ENCODE measurements at regions not wholly inside any gene's neighbourhood (a gene's known extent, or its start where the extent isn't known, plus 50 kb on each side); places are given as distances from the start of the nearest gene placed in this dataset.

- Histone ChIP-seq H3K4me1 (ENCODE audit: insufficient read depth, low read length) (no peaks in the 10 kb centered on the region), H3K36me3 (ENCODE audit: insufficient read depth, low read length) (no peaks in the 10 kb centered on the region), H3K4me3 (ENCODE audit: low read depth in 1 of 2, low read length in 2 of 2) (no peak overlapping the region), H3K4me2 (ENCODE audit: insufficient read depth, low read length) (no peak overlapping the region), H3K9ac (ENCODE audit: low read depth, low read length) (no peak overlapping the region), H3K27me3 (ENCODE audit: insufficient read depth, low read length, poor library complexity) (no peaks in the 10 kb centered on the region), H3K27ac (ENCODE audit: low read length) (no peak overlapping the region), H3K9me3 (ENCODE audit: insufficient read depth, low read length, severe bottlenecking) (no peaks in the 10 kb centered on the region), H4K20me1 (ENCODE audit: insufficient read depth, low read length) (no peaks in the 10 kb centered on the region), H3K79me2 (ENCODE audit: insufficient read depth, low read length) (no peaks in the 10 kb centered on the region), H2AFZ (ENCODE audit: low read depth, low read length) (no peak overlapping the region)
- ATAC-seq (ENCODE audit: insufficient read depth, low read depth) (no peak), DNase-seq (no peak)
- TF ChIP-seq CTCF (IDR thresholded peaks at IDR 0.05; ENCODE audit: borderline replicate concordance, extremely low read depth, low read length, poor library complexity, severe bottlenecking), result no peak
- no peak for TF ChIP-seq EZH2 (IDR thresholded peaks at IDR 0.05; ENCODE audit: borderline replicate concordance, low read depth, low read length, severe bottlenecking)
Observed at GRCh38 chr10:128610113-128610512, 483.9 kb upstream of the MKI67 start.

GRCh38 chr10:128612195-128612594 is 486.0 kb upstream of the MKI67 start:
- no peaks in the 10 kb centered on the region for H3K9me3 ChIP-seq (ENCODE audit: insufficient read depth, low read length, severe bottlenecking)
- H4K20me1 ChIP-seq (ENCODE audit: insufficient read depth, low read length), result no peaks in the 10 kb centered on the region
- no peaks in the 10 kb centered on the region for H3K36me3 ChIP-seq (ENCODE audit: insufficient read depth, low read length)
- H2AFZ ChIP-seq (ENCODE audit: low read depth, low read length), result no peak overlapping the region
- no peak overlapping the region for H3K4me3 ChIP-seq (ENCODE audit: low read depth in 1 of 2, low read length in 2 of 2)
- H3K27ac ChIP-seq (ENCODE audit: low read length), result no peak overlapping the region
- H3K79me2 ChIP-seq (ENCODE audit: insufficient read depth, low read length), result no peaks in the 10 kb centered on the region
- H3K4me1 ChIP-seq (ENCODE audit: insufficient read depth, low read length), result no peaks in the 10 kb centered on the region
- no peak for ATAC-seq (ENCODE audit: insufficient read depth, low read depth)
- no peak overlapping the region for H3K9ac ChIP-seq (ENCODE audit: low read depth, low read length)
- H3K27me3 ChIP-seq (ENCODE audit: insufficient read depth, low read length, poor library complexity), result no peaks in the 10 kb centered on the region
- TF ChIP-seq CTCF (IDR thresholded peaks at IDR 0.05; ENCODE audit: borderline replicate concordance, extremely low read depth, low read length, poor library complexity, severe bottlenecking) (no peak), EZH2 (IDR thresholded peaks at IDR 0.05; ENCODE audit: borderline replicate concordance, low read depth, low read length, severe bottlenecking) (no peak)
- DNase-seq, result no peak
- no peak overlapping the region for H3K4me2 ChIP-seq (ENCODE audit: insufficient read depth, low read length)

- Histone ChIP-seq H3K4me2 (ENCODE audit: insufficient read depth, low read length) (no peak overlapping the region), H3K4me3 (ENCODE audit: low read depth in 1 of 2, low read length in 2 of 2) (no peak overlapping the region), H3K27ac (ENCODE audit: low read length) (no peak overlapping the region), H4K20me1 (ENCODE audit: insufficient read depth, low read length) (no peaks in the 10 kb centered on the region), H2AFZ (ENCODE audit: low read depth, low read length) (no peak overlapping the region), H3K4me1 (ENCODE audit: insufficient read depth, low read length) (no peaks in the 10 kb centered on the region), H3K9me3 (ENCODE audit: insufficient read depth, low read length, severe bottlenecking) (no peaks in the 10 kb centered on the region), H3K27me3 (ENCODE audit: insufficient read depth, low read length, poor library complexity) (no peaks in the 10 kb centered on the region), H3K36me3 (ENCODE audit: insufficient read depth, low read length) (no peaks in the 10 kb centered on the region), H3K79me2 (ENCODE audit: insufficient read depth, low read length) (no peaks in the 10 kb centered on the region), H3K9ac (ENCODE audit: low read depth, low read length) (no peak overlapping the region)
- TF ChIP-seq CTCF (IDR thresholded peaks at IDR 0.05; ENCODE audit: borderline replicate concordance, extremely low read depth, low read length, poor library complexity, severe bottlenecking), result no peak
- TF ChIP-seq EZH2 (IDR thresholded peaks at IDR 0.05; ENCODE audit: borderline replicate concordance, low read depth, low read length, severe bottlenecking), result no peak
- ATAC-seq (ENCODE audit: insufficient read depth, low read depth) (no peak), DNase-seq (no peak)
Observed at GRCh38 chr10:128612631-128613030, 486.4 kb upstream of the MKI67 start.
